ENCODE measurements at regions not wholly inside any gene's neighbourhood (a gene's known extent, or its start where the extent isn't known, plus 50 kb on each side); places are given as distances from the start of the nearest gene placed in this dataset.

- TF ChIP-seq CTCF (IDR thresholded peaks at IDR 0.05; ENCODE audit: insufficient read depth, low read depth, low read length) (no peak), EZH2 (IDR thresholded peaks at IDR 0.05; ENCODE audit: insufficient read depth, low read length) (no peak)
Measured at GRCh38 chr13:40070357-40070756, 414.9 kb downstream of the COG6 start.

Data from astrocyte (in vitro differentiated cells and primary cell).